DMS153 treated with DMSO at 0.1 percent for 48 hours (cell line): ENCODE measurements at regions not wholly inside any gene's neighbourhood (a gene's known extent, or its start where the extent isn't known, plus 50 kb on each side); places are given as distances from the start of the nearest gene placed in this dataset.

Source experiments
- DNase-seq: peaks from one replicate; lab custom pipeline; 2025; ENCODE audit not compliant: unreplicated experiment; lab: John Stamatoyannopoulos, UW

GRCh38 chr5:144103611-144104485 is 66.6 kb downstream of the YIPF5 start:
- DNase-seq: no peak

GRCh38 chr5:144105371-144105770 is 65.1 kb downstream of the YIPF5 start:
- no peak for DNase-seq

- no peak for DNase-seq
Measured at GRCh38 chr5:144108131-144108530, 62.3 kb downstream of the YIPF5 start.
